DMS79 (cell line): ENCODE measurements at regions not wholly inside any gene's neighbourhood (a gene's known extent, or its start where the extent isn't known, plus 50 kb on each side); places are given as distances from the start of the nearest gene placed in this dataset.

Experiments used
- DNase-seq: peaks from one replicate; lab custom pipeline; 2025; lab: John Stamatoyannopoulos, UW

DNA sequence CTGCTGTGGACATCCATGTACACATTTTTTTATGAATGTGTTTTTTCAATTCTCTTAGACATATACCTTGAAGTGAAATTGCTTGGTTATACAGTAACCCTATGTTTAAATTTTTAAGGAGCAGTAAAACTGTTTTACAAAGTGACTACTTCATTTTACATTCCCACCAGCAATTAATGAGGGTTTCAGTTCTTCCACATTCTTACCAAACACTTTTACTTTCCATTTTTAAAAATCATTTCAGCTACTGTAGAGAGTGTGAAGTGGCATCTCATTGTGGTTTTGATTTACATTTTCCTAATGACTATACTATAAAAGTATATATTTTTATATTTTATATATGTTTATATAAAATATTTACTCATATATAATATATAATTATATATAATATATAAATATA, 1221.5 kb downstream of the PLA2G4A start:
- no peak for DNase-seq

DNA sequence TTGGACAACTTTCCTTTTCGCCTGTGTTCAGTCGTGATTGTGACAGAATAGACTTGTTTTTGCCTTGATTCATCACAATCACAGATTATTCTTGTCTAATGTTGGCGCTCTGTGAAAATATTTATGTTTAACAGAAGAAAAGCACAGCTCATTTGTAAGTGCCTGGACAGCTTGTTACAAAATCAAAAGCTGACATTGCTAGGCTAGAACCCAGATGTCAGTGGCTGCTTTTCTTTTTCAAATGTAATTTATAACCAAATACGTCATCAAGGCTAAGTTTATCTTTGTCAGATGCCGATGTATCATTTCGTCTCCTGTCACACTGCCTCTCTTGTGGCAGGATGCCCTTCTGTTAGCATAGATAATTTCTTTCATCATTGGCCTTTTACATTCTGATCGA, 1227.3 kb downstream of the PLA2G4A start:
- DNase-seq = no peak

DNA sequence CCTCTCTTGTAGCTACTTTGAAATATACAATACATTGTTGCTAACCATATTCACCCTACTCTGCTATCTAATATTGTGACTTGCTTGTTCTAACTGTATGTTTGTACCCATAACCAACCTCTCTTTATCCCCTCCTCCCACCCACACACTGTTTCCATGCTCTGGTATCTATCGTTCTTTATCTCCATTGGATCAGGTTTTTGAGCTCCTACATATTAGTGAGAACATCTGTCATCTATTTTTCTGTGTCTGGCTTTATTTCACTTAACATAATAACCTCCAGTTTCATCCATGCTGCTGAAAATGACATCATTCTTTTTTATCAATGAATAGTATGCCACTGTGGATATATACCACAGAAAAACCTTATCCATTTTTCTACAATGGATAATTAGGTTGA, 1230.1 kb downstream of the PLA2G4A start:
- DNase-seq = no peak

DNA sequence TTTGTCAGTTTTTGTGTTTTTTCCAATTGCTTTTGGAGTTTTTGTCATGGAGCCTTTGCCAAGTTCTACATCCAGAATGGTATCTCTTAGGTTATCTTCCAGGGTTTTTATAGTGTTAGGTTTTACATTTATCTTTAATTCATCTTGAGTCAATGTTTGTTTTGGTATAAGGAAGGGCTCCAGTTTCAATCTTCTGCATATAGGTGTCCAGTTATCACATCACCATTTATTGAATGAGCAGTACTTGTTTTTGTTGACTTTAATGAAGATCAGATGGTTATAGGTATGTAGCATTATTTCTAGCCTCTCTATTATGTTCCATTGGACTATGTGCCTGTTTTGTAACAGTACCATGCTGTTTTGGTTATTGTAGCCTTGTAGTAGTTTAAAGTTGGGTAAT, 1233.1 kb downstream of the PLA2G4A start:
- no peak for DNase-seq

- DNase-seq = no peak
Measured at GRCh38 chr1:188062456-188062855, 1233.7 kb downstream of the PLA2G4A start.

- DNase-seq = no peak
Measured at GRCh38 chr1:188065917-188066316, 1237.2 kb downstream of the PLA2G4A start.

DNA sequence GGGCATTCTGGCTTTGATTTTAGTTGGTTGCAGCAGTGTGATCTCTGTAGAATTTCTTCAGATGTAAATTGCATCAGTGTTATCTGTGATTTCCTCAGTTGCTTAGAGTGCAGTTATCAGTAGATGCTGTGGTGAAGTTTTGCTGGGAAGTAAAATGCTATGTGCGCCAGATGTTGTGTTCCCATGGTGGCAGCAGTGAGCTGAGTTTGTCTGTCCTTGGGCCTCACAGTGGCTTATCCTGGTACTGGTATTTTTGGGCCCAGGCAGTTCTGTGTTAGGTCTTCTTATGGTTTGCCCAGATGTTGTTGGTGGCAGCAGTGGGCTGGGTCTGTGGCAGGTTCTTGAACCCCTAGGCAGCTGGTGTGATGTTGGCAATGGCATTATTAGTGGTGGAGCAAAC, 1242.1 kb downstream of the PLA2G4A start:
- no peak for DNase-seq

GRCh38 chr1:188089015-188089414, 1260.3 kb downstream of the PLA2G4A start:
- DNase-seq = no peak

DNA sequence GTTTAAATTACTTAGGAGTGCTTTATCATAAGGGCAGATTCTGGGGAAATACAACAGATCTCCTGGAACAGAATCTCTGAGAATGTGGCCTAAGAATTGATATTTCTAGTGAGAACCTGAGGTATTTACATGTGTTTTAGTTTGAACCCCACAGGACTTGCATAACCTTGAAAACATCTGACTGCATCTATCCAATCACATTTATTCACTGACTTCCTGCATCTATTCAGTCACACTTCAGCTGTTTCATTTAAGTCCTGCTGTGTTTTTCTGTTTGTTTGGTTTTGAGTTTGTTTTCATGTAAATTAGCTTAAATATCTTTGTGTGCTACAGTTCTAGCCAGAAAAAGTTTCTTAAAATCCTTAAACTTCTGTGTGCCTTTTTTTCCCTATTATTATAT, 1260.7 kb downstream of the PLA2G4A start:
- no peak for DNase-seq

DNA sequence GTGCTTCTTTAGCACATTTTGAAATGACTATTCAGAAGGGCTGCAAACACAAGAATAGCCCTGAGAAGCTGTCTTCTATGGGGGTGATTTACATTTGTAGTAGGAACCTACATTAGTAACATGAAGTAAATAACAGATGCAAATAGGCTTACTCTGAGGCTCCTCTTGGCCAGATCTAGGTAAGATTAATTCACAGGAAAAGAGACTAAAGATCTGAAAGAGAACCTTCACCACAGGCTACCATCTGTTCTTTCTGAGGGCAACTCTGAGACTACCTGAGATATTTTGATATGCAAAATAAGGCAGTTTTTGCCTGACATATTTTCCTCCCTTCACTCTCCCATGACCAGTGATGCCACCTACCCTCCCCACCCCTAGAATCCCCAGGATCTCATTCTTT, 1267.8 kb downstream of the PLA2G4A start:
- no peak for DNase-seq

DNA sequence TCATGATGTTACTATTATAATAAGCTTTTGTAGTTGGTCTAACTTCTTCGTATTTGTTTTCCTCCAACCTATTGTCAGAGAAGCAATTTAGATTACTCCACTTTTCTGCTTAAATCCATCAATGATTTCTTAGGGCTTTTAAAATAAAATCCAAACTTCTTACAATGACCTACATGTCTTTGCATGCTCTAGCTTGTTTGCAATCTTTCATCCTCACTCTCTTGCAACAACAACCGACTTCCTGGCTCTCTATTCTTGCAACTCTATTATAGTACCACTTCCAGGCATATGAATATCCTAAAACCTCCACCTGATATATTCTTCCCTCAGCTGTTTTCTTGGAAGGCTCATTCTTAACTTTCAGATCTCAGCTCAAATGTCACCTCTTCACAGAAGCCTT, 1288.7 kb downstream of the PLA2G4A start:
- no peak for DNase-seq

GRCh38 chr1:188122646-188123045, 1293.9 kb downstream of the PLA2G4A start:
- DNase-seq = no peak

GRCh38 chr1:188127507-188127906, 1298.8 kb downstream of the PLA2G4A start:
- DNase-seq = no peak

GRCh38 chr1:188128761-188129160, 1300.0 kb downstream of the PLA2G4A start:
- no peak for DNase-seq

DNA sequence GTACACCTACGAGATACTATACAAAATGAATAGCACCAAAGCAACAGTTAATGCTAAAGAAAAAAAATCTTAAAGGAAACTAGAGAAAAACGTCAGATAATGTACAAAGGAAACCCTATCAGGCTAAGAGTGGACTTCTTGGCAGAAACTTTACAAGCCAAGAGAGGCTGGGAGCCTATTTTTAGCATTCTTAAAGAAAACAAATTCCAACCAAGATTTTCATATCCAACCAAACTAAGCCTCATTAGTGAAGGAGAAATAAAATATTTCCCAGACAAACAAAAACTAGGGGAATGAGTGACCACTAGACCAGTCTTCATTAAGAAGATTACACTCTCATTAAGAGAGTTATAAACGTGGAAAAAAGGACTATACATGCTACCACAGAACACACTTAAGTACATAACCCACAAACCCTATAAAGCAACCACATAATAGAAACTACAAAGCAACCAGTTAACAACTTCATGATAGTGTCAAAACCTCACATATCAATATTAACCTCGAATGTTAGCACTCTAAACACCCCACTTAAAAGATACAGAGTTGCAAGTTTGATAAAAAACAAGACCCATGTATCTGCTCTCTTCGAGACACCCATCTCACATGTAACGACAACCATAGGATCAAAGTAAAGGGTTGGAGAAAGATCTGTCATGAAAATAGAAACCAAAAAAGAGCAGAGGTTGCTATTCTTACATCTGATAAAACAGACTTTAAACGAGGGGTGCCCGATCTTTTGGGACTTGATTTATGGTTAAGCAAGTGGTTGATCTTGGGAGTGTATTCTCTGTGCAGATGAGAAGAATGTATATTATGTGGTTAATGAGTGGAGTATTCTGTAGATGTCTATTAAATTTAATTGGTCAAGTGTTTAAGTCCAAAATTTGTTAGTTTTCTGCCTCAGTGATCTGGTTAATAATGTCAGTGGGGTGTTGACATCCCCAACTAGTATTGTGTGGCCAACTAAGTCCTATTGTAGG, 1301.4 kb downstream of the PLA2G4A start:
- no peak for DNase-seq

DNA sequence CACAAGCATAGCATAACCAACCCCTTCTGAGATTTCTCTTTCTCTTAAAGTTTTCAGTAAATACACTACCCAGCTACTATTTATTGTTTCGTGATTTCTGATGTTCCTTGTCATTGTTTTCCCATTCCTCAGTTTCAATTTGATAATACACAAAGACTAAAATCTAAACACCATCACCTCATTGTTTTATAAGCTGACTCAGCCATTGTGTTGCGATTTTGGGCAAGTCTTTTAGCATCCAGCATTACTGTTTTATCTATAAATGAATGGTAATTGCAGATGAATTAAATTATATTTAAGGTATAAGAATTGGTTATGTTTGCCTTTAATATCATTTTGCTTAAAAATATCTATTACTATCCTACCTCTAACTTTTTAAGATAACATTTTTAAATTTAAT, 1308.5 kb downstream of the PLA2G4A start:
- DNase-seq = no peak

- DNase-seq = no peak
Measured at GRCh38 chr1:188140958-188141357, 1312.2 kb downstream of the PLA2G4A start.

DNA sequence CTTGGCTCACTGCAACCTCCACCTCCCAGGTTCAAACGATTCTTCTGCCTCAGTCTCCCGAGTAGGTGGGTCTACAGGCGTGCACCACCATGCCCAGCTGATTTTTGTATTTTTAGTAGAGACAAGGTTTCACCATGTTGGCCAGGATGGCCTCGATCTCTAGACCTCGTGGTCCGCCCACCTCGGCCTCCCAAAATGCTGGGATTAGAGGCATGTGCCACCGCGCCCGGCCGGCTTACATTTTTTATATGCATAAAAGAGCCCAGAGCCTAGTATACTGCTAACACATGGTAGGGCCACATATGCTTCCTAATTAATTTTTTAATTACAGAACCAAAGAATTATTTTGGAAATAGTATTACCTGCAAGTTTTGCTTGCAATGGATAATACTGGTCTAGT, 1325.4 kb downstream of the PLA2G4A start:
- no peak for DNase-seq

GRCh38 chr1:188154761-188155160, 1326.0 kb downstream of the PLA2G4A start:
- DNase-seq = no peak

- DNase-seq = no peak
Measured at GRCh38 chr1:188155261-188155660, 1326.5 kb downstream of the PLA2G4A start.

GRCh38 chr1:188164459-188164858, 1335.7 kb downstream of the PLA2G4A start:
- no peak for DNase-seq

DNA sequence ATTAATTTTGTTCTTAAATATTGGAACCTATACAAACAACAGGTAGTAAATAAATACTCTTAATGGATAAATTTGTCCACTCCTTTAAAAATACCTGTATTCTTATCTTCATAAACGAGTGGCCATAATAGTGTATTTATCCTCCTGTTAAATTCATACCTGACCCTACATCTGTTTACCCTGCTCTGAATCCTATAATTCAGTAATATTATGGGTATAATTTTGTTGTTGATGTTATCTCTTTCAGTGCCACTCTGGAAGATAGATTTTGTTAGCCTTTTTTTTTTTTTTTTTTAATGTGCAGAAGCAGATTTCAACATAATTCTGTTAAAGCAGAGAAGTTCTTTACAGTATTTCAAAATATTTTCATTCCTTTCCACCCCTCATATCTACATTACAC, 1337.9 kb downstream of the PLA2G4A start:
- DNase-seq = no peak

DNA sequence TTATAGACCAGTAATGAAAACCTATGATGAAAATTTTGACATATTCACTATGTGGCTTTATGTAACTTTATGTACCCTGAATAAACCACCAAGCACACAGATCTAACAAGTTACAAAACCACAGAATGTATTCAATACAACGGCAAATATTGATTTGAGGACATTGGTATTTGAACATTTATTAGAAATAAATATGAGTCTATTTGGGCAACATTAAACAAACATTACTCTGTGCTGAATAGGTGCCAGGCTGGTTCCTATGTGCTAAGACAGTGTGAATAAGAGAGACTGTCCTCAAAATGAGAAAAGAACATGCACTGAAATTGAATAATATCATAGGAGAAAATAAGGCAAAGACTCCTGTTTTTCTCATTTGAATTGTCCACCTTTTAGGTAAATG, 1341.2 kb downstream of the PLA2G4A start:
- DNase-seq = no peak

DNA sequence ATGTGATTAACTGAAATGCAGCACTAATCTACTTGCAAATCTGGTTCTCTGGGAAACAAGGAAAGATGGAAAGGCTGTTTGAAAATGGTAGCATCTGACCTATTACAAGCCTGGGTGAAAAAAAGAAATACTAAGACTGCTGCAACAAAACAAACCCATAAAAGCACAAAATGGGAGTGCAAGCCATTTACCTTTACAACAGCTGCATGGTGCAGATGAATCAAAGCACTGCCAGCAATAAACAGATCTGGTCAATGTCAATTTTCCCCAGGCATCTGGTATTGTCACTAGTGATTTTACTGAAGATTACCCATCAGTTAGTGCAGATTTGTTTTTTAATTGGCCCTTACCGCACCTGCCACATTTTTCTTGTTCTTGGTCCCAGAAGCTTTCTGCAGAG, 1341.7 kb downstream of the PLA2G4A start:
- no peak for DNase-seq
